ENCODE measurements at regions not wholly inside any gene's neighbourhood (a gene's known extent, or its start where the extent isn't known, plus 50 kb on each side); places are given as distances from the start of the nearest gene placed in this dataset.

- no peak overlapping the region for H3K4me3 ChIP-seq (replicated peaks in 1 of 3)
- H3K9me3 ChIP-seq, result no peaks in the 10 kb centered on the region
- WGBS, 2 donors, result 65 to 71% methylated on average over 13 of the region's 13 CpGs
- no peaks in the 10 kb centered on the region for H3K36me3 ChIP-seq
- no peak for DNase-seq
- H3K4me1 ChIP-seq, result no peaks in the 10 kb centered on the region
- intact Hi-C loops (cut with DNase I), result no loop called here
- H3K27ac ChIP-seq, result no peak overlapping the region
- no peak for TF ChIP-seq POLR2A (IDR thresholded peaks at IDR 0.05)
- no peak for TF ChIP-seq CTCF (IDR thresholded peaks at IDR 0.05)
- no peaks in the 10 kb centered on the region for H3K27me3 ChIP-seq
These were observed 254.3 kb downstream of the TLE3 start for GRCh38 chr15:69843276-69843899.

GRCh38 chr15:69843900-69844304, 253.8 kb downstream of the TLE3 start:
- TF ChIP-seq CTCF (IDR thresholded peaks at IDR 0.05) (no peak), POLR2A (IDR thresholded peaks at IDR 0.05) (no peak)
- Histone ChIP-seq H3K27me3 (no peaks in the 10 kb centered on the region), H3K4me1 (no peaks in the 10 kb centered on the region), H3K4me3 (replicated peaks in 1 of 3) (no peak overlapping the region), H3K27ac (no peak overlapping the region), H3K36me3 (no peaks in the 10 kb centered on the region), H3K9me3 (no peaks in the 10 kb centered on the region)
- intact Hi-C loops (cut with DNase I), result no loop called here
- DNase-seq, result no peak
- 84 to 86% methylated on average over 10 of the region's 10 CpGs for WGBS, 2 donors

GRCh38 chr15:69845159-69845558, 252.6 kb downstream of the TLE3 start:
- H3K36me3 ChIP-seq, result no peaks in the 10 kb centered on the region
- DNase-seq, result no peak
- H3K4me1 ChIP-seq, result no peaks in the 10 kb centered on the region
- no peak overlapping the region for H3K4me3 ChIP-seq (replicated peaks in 1 of 3)
- H3K27ac ChIP-seq, result no peak overlapping the region
- 86 to 87% methylated on average over 5 of the region's 5 CpGs for WGBS, 2 donors
- H3K27me3 ChIP-seq, result no peaks in the 10 kb centered on the region
- no peak for TF ChIP-seq CTCF (IDR thresholded peaks at IDR 0.05)
- TF ChIP-seq POLR2A (IDR thresholded peaks at IDR 0.05), result no peak
- intact Hi-C loops (cut with DNase I), result no loop called here
- no peaks in the 10 kb centered on the region for H3K9me3 ChIP-seq

GRCh38 chr15:69847625-69848024, 250.1 kb downstream of the TLE3 start:
- TF ChIP-seq POLR2A (IDR thresholded peaks at IDR 0.05), result no peak
- TF ChIP-seq CTCF (IDR thresholded peaks at IDR 0.05), result no peak
- Histone ChIP-seq H3K4me1 (no peaks in the 10 kb centered on the region), H3K27me3 (no peaks in the 10 kb centered on the region), H3K27ac (no peak overlapping the region), H3K36me3 (no peaks in the 10 kb centered on the region), H3K9me3 (no peaks in the 10 kb centered on the region), H3K4me3 (replicated peaks in 1 of 3) (no peak overlapping the region)
- intact Hi-C loops (cut with DNase I), result no loop called here
- 81 to 84% methylated on average over 4 of the region's 4 CpGs for WGBS, 2 donors
- no peak for DNase-seq

GRCh38 chr15:69848096-69848495, 249.6 kb downstream of the TLE3 start:
- TF ChIP-seq CTCF (IDR thresholded peaks at IDR 0.05) (no peak), POLR2A (IDR thresholded peaks at IDR 0.05) (no peak)
- Histone ChIP-seq H3K27ac (no peak overlapping the region), H3K4me3 (replicated peaks in 1 of 3) (no peak overlapping the region), H3K9me3 (no peaks in the 10 kb centered on the region), H3K4me1 (no peaks in the 10 kb centered on the region), H3K36me3 (no peaks in the 10 kb centered on the region), H3K27me3 (no peaks in the 10 kb centered on the region)
- intact Hi-C loops (cut with DNase I), result no loop called here
- 79 to 88% methylated on average over 6 of the region's 6 CpGs for WGBS, 2 donors
- no peak for DNase-seq

Measured in thyroid gland (tissue), 4 donors.